ENCODE measurements at regions not wholly inside any gene's neighbourhood (a gene's known extent, or its start where the extent isn't known, plus 50 kb on each side); places are given as distances from the start of the nearest gene placed in this dataset.

DNA sequence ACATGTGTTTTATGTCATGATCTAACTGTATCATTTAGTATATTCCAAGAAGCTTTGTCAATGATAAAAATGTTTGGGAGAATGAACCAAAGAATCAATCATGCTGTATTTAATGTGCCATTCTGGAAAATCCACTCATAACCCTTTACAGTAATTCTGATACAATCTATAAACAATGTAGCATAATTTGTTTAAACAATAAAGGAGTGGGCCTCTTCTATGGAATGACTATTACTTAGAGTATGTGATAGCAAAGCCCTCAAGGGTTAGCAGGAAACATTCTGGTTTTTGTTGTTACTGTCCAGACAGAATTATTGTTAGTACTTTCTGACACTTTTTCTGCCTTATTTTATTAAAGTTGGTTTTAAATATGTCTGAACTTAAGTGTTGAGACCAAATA lies 1073.1 kb downstream of the SLITRK5 start:
- TF ChIP-seq POLR2AphosphoS5 (IDR thresholded peaks at IDR 0.05) (no peak), EP300 (IDR thresholded peaks at IDR 0.05) (no peak), POLR2A (IDR thresholded peaks at IDR 0.05) (no peak)
- TF ChIP-seq, protein P1, sequence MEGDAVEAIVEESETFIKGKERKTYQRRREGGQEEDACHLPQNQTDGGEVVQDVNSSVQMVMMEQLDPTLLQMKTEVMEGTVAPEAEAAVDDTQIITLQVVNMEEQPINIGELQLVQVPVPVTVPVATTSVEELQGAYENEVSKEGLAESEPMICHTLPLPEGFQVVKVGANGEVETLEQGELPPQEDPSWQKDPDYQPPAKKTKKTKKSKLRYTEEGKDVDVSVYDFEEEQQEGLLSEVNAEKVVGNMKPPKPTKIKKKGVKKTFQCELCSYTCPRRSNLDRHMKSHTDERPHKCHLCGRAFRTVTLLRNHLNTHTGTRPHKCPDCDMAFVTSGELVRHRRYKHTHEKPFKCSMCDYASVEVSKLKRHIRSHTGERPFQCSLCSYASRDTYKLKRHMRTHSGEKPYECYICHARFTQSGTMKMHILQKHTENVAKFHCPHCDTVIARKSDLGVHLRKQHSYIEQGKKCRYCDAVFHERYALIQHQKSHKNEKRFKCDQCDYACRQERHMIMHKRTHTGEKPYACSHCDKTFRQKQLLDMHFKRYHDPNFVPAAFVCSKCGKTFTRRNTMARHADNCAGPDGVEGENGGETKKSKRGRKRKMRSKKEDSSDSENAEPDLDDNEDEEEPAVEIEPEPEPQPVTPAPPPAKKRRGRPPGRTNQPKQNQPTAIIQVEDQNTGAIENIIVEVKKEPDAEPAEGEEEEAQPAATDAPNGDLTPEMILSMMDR (IDR thresholded peaks at IDR 0.05), result no peak
- no peak for ATAC-seq
- H3K27me3 ChIP-seq, result no peaks in the 10 kb centered on the region
- no peak overlapping the region for H3K4me3 ChIP-seq
- H3K9me3 ChIP-seq, result no peaks in the 10 kb centered on the region
- no peak overlapping the region for H3K27ac ChIP-seq
- H3K4me1 ChIP-seq, result no peaks in the 10 kb centered on the region
- H3K36me3 ChIP-seq, result no peaks in the 10 kb centered on the region

DNA sequence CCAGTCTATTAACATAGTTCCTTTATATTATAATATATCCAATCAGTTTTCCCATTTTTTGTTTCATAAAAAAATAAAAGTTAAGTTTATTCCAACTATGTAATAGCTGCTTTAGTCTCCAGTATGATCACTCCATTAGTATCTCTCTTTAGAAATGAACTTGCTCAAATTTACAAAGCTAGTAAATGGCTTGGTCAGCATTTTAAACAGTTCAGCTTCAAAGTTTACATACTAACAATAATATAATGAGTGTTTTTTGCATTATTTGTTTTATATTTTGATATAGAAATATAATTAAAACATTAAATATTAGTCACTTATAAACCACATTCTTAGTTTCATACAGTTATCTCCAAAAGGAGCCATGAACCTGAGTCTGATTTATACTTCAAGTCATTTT lies 1073.8 kb downstream of the SLITRK5 start:
- Histone ChIP-seq H3K27me3 (no peaks in the 10 kb centered on the region), H3K27ac (no peak overlapping the region), H3K4me3 (no peak overlapping the region), H3K4me1 (no peaks in the 10 kb centered on the region), H3K36me3 (no peaks in the 10 kb centered on the region), H3K9me3 (no peaks in the 10 kb centered on the region)
- TF ChIP-seq EP300 (IDR thresholded peaks at IDR 0.05), result no peak
- no peak for TF ChIP-seq POLR2A (IDR thresholded peaks at IDR 0.05)
- TF ChIP-seq POLR2AphosphoS5 (IDR thresholded peaks at IDR 0.05), result no peak
- TF ChIP-seq, protein P1 (IDR thresholded peaks at IDR 0.05), result no peak
- no peak for ATAC-seq

DNA sequence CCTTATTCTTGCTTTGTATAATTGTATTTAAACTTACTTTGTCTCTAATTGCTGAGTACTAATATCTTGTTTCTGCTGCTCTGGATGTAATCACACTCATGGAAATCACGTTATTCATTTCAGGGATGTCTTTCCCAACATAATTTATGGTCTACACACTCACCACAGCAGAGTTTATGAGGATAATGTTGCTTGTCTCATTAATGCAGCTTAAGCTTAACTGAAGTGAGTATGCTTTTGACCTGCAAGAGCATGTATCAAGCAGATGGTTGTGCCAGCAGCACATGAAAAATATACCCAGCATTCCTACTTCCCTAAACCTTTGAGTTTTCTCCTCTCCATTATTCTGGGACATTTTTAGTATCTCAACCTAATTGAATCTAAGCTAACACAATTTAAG lies 1080.9 kb downstream of the SLITRK5 start:
- H3K4me1 ChIP-seq, result no peaks in the 10 kb centered on the region
- WGBS, 2 donors (ENCODE audit: low coverage in 1 of 2), result 30 to 44% methylated on average over 1 of the region's 1 CpG
- no peaks in the 10 kb centered on the region for H3K9me3 ChIP-seq

DNA sequence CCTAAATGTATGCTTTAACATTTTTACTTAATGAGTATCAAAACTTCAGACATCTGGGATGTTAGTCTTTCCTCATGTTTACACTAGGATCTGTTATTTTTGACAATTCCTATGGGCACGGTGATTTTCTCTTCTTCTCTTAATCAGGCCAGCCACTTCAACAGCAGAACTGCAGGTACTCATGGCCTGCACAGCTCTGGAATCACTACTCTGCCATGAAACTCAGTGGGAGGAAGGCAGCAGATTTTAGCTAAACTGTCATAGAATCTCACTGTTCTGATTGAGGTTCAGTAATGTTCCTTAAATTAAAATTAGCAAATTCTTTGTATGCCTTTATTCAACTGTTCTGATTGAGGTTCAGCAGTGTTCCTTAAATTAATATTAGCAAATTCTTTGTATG lies 1083.0 kb downstream of the SLITRK5 start:
- Histone ChIP-seq H3K27ac (no peak overlapping the region), H3K4me3 (no peak overlapping the region), H3K36me3 (no peaks in the 10 kb centered on the region), H3K4me1 (no peaks in the 10 kb centered on the region), H3K27me3 (no peaks in the 10 kb centered on the region), H3K9me3 (no peaks in the 10 kb centered on the region)
- ATAC-seq, result no peak
- TF ChIP-seq POLR2A (IDR thresholded peaks at IDR 0.05) (no peak), POLR2AphosphoS5 (IDR thresholded peaks at IDR 0.05) (no peak), EP300 (IDR thresholded peaks at IDR 0.05) (no peak)
- TF ChIP-seq, protein P1 (IDR thresholded peaks at IDR 0.05), result no peak
- 60% methylated on average over 1 of the region's 1 CpG; no CpG with 5 or more reads in 1 of the 2 donors for WGBS, 2 donors (ENCODE audit: low coverage in 1 of 2)

More for the DNA sequence above, 1080.9 kb downstream of the SLITRK5 start:
- TF ChIP-seq, protein P1 (IDR thresholded peaks at IDR 0.05), result no peak
- TF ChIP-seq POLR2AphosphoS5 (IDR thresholded peaks at IDR 0.05) (no peak), EP300 (IDR thresholded peaks at IDR 0.05) (no peak), POLR2A (IDR thresholded peaks at IDR 0.05) (no peak)
- Histone ChIP-seq H3K27me3 (no peaks in the 10 kb centered on the region), H3K4me3 (no peak overlapping the region), H3K36me3 (no peaks in the 10 kb centered on the region), H3K27ac (no peak overlapping the region)
- ATAC-seq, result no peak

DNA sequence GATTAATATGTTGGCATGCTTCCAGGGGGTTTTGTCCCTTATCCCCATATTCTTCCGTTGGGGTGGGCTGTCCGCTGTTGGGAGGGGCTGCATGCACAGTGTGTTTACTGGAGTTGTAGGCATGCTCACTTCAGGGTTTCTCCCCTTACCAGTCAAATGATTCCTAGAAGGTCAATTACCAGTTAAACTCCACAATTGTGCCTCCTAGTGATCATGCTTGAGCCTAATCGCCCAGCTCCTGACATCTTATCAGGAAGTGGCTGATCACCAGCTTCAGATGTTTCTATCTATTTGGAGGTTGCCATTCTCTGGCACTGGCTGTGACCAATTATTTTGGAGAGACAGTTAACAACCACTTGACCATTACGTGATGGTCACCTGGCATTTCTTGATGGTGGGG lies 1090.0 kb downstream of the SLITRK5 start:
- TF ChIP-seq, protein P1 (IDR thresholded peaks at IDR 0.05), result no peak
- TF ChIP-seq EP300 (IDR thresholded peaks at IDR 0.05) (no peak), POLR2A (IDR thresholded peaks at IDR 0.05) (no peak), POLR2AphosphoS5 (IDR thresholded peaks at IDR 0.05) (no peak)
- no peak overlapping the region for H3K4me3 ChIP-seq
- no peaks in the 10 kb centered on the region for H3K36me3 ChIP-seq
- no peaks in the 10 kb centered on the region for H3K4me1 ChIP-seq
- ATAC-seq, result no peak
- WGBS, 2 donors (ENCODE audit: low coverage in 1 of 2), result 72 to 79% methylated on average over 3 to 4 of the region's 4 CpGs
- H3K27ac ChIP-seq, result no peak overlapping the region
- H3K27me3 ChIP-seq, result no peaks in the 10 kb centered on the region
- no peaks in the 10 kb centered on the region for H3K9me3 ChIP-seq

Data from gastroesophageal sphincter (tissue), 4 donors.